HL-60 (cell line): ENCODE measurements at regions not wholly inside any gene's neighbourhood (a gene's known extent, or its start where the extent isn't known, plus 50 kb on each side); places are given as distances from the start of the nearest gene placed in this dataset.

ENCODE experiments used
- CTCF ChIP-seq: IDR thresholded peaks from one replicate; pipeline ENCODE4 v1.5.1; 2011; ENCODE audit warnings: low read length, control low read depth, inconsistent platforms; ENCODE audit not compliant: insufficient read depth
- GABPA ChIP-seq: IDR thresholded peaks from 2 replicates; pipeline ENCODE4 v1.6.1; 2012; ENCODE audit warnings: low read depth
- POLR2AphosphoS5 ChIP-seq: IDR thresholded peaks from 2 replicates; pipeline ENCODE4 v1.6.1; 2012; ENCODE audit warnings: low read depth
- REST ChIP-seq: IDR thresholded peaks from 2 replicates; pipeline ENCODE4 v1.6.1; 2012; ENCODE audit warnings: low read depth; ENCODE audit not compliant: insufficient replicate concordance
- SPI1 ChIP-seq: IDR thresholded peaks from 2 replicates; pipeline ENCODE4 v1.6.1; 2012; ENCODE audit warnings: low read depth, mild to moderate bottlenecking, borderline replicate concordance

GRCh38 chr2:211248841-211249240 is 692.4 kb downstream of the CPS1 start:
- no peak for TF ChIP-seq CTCF
- TF ChIP-seq REST, result no peak
- TF ChIP-seq POLR2AphosphoS5, result no peak
- TF ChIP-seq GABPA, result no peak
- no peak for TF ChIP-seq SPI1
